Muscle of leg (tissue), 3 donors: ENCODE measurements at regions not wholly inside any gene's neighbourhood (a gene's known extent, or its start where the extent isn't known, plus 50 kb on each side); places are given as distances from the start of the nearest gene placed in this dataset.
"Not testable (repeated sequence)": the region's sequence is repeated elsewhere in the genome, so short reads cannot be mapped to it uniquely, and the experiment has no call there.

Experiments
- DNase-seq: peaks from one replicate; pipeline ENCODE4 v3.0.0; 2013
- H3K27ac ChIP-seq: one replicate; pipeline ENCODE4 v1.5.1; 2013; ENCODE audit warnings: mild to moderate bottlenecking, low read length, control low read depth
- H3K27me3 ChIP-seq: one replicate; pipeline ENCODE4 v1.6.1; 2013; ENCODE audit warnings: low read length; ENCODE audit not compliant: control insufficient read depth, insufficient read depth
- H3K36me3 ChIP-seq: one replicate; pipeline ENCODE4 v1.6.1; 2013; ENCODE audit warnings: low read length; ENCODE audit not compliant: control insufficient read depth, insufficient read depth
- H3K4me1 ChIP-seq: one replicate; pipeline ENCODE4 v1.6.1; 2013; ENCODE audit warnings: low read length; ENCODE audit not compliant: control insufficient read depth, insufficient read depth
- H3K4me3 ChIP-seq: one replicate; pipeline ENCODE4 v1.5.1; 2013; ENCODE audit warnings: low read length, control low read depth
- H3K9me3 ChIP-seq: replicated peaks from 2 replicates; pipeline ENCODE4 v1.6.1; 2013; ENCODE audit warnings: low read depth, low read length; ENCODE audit not compliant: control insufficient read depth
- WGBS: methylation state at CpG from one replicate; pipeline ENCODE4 v1.1.5; 2013; ENCODE audit warnings: missing lambda C conversion rate; ENCODE audit not compliant: insufficient coverage; 5-methylcytosine and 5-hydroxymethylcytosine counted together

GRCh38 chr15:100729461-100729860 is 127.1 kb downstream of the ASB7 start:
- Histone ChIP-seq H3K9me3 (no peaks in the 10 kb centered on the region), H3K36me3 (no peaks in the 10 kb centered on the region), H3K4me1 (peaks cover 40% of the 10 kb centered on the region), H3K27ac (no peak overlapping the region), H3K27me3 (peaks cover 2% of the 10 kb centered on the region), H3K4me3 (no peak overlapping the region)
- DNase-seq: no peak
- WGBS: 73% methylated on average over 6 of the region's 6 CpGs

DNA sequence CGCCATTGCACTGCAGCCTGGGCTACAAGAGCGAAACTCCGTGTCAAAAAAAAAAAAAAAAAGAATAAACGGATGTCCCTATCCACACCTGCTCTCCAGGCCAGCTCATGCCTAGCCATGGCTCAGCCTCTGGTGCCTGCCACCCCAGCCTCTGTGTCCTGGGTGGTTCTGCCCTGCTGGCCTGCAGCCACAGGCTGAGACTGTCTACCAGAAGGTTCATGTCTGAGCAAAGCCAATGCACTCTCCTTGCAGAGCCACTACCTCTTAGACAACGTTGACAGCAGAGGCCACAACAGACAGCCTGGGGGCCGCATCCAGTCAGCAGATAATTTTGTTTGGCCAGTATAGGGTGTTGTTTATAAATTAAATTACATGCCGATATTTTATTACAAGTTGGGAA is 127.7 kb downstream of the ASB7 start:
- Histone ChIP-seq H3K27me3 (peaks cover 2% of the 10 kb centered on the region), H3K4me1 (peaks cover 43% of the 10 kb centered on the region)
- 80% methylated on average over 2 of the region's 7 CpGs for WGBS

GRCh38 chr15:100730655-100731266 is 128.4 kb downstream of the ASB7 start:
- Histone ChIP-seq H3K4me1 (peaks cover 37% of the 10 kb centered on the region), H3K9me3 (no peaks in the 10 kb centered on the region), H3K4me3 (no peak overlapping the region), H3K27me3 (peaks cover 2% of the 10 kb centered on the region), H3K36me3 (no peaks in the 10 kb centered on the region), H3K27ac (no peak overlapping the region)
- 79% methylated on average over 3 of the region's 7 CpGs for WGBS
- DNase-seq: no peak

More for the DNA sequence above, 127.7 kb downstream of the ASB7 start:
- Histone ChIP-seq H3K36me3 (no peaks in the 10 kb centered on the region), H3K9me3 (no peaks in the 10 kb centered on the region), H3K4me3 (no peak overlapping the region), H3K27ac (no peak overlapping the region)
- DNase-seq: no peak

DNA sequence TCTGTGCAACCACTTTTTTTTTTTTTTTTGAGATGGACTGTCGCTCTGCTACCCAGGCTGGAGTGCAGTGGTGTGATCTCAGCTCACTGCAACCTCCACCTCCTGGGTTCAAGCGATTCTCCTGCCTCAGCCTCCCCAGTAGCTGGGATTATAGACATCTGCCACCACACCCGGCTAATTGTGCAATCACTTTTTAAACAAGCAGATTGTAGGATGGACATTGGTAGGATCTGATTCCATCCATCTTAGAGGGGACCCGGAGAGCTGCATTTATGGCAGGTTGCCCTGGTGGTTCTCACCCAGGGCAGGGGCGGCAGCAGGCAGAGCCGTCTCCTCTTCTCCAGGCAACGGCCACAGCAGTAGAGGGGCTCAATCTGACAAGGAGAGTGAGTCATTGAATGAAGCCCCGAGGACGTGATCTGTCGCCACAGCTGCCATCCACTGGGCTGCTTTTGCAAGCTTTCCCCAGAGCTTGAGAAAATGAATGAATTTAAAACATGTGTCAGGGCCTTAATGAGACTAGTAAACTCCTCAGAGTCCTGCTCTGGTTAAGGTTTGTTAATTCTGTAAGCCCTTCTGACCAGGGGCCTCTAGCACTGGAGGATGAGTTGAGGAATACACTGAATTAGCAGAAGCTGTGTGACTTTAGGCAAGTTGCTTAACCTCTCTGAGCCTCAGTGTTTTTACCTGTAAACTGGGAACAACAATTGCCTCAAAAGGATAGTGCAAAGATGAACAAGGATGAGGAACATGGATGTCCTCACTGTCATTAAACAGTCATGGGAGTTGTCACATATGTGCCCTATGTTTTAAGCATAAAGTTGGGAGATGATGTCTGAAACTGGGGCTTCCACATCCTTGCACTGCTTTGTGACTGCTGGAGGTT is 129.1 kb downstream of the ASB7 start:
- DNase-seq: no peak
- H3K36me3 ChIP-seq: no peaks in the 10 kb centered on the region
- 68% methylated on average over 7 of the region's 10 CpGs for WGBS
- no peak overlapping the region for H3K4me3 ChIP-seq
- no peaks in the 10 kb centered on the region for H3K9me3 ChIP-seq
- no peak overlapping the region for H3K27ac ChIP-seq
- H3K27me3 ChIP-seq: peaks cover 2% of the 10 kb centered on the region
- peaks cover 30% of the 10 kb centered on the region for H3K4me1 ChIP-seq

- Histone ChIP-seq H3K4me1 (peaks cover 27% of the 10 kb centered on the region), H3K36me3 (no peaks in the 10 kb centered on the region), H3K9me3 (no peaks in the 10 kb centered on the region), H3K27ac (no peak overlapping the region), H3K27me3 (no peaks in the 10 kb centered on the region), H3K4me3 (no peak overlapping the region)
- peak; percentile 70 for DNase-seq
- WGBS: 55% methylated on average over 5 of the region's 7 CpGs
Observed at GRCh38 chr15:100732211-100733055, 130.0 kb downstream of the ASB7 start.

GRCh38 chr15:100733101-100733842 is 130.9 kb downstream of the ASB7 start:
- Histone ChIP-seq H3K4me3 (no peak overlapping the region), H3K9me3 (no peaks in the 10 kb centered on the region), H3K4me1 (peaks cover 23% of the 10 kb centered on the region), H3K27me3 (no peaks in the 10 kb centered on the region), H3K36me3 (no peaks in the 10 kb centered on the region), H3K27ac (no peak overlapping the region)
- WGBS: 29% methylated on average over 7 of the region's 8 CpGs
- peak; percentile 73 for DNase-seq

- not testable (repeated sequence) for H3K4me3 ChIP-seq, H3K36me3 ChIP-seq, H3K27ac ChIP-seq, H3K27me3 ChIP-seq, DNase-seq, H3K9me3 ChIP-seq
- peaks cover 22% of the 10 kb centered on the region for H3K4me1 ChIP-seq
- WGBS: 60% methylated on average over 1 of the region's 3 CpGs
Observed at GRCh38 chr15:100733843-100734185, 131.4 kb downstream of the ASB7 start.

DNA sequence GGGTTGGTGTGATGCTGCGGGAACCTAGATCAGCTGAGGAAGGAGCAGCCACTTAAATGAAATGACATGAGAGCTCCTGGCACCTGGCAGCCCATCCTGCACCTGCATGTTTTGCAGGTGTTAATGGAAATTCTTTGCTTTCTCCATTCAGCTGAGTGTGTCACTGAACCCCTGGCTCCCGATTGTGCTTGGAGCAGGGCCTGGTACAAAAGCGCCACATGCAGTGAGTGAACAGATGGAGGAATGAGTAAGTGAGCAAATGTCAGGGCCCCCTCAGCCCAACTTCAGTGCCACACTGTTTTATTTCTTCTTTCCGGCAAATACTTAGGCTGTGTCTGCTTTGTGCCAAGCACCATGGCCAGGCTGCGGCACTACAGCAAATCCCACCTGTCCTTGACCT is 132.2 kb downstream of the ASB7 start:
- Histone ChIP-seq H3K4me3 (no peak overlapping the region), H3K9me3 (no peaks in the 10 kb centered on the region), H3K27me3 (no peaks in the 10 kb centered on the region), H3K36me3 (no peaks in the 10 kb centered on the region), H3K27ac (no peak overlapping the region), H3K4me1 (peaks cover 21% of the 10 kb centered on the region)
- DNase-seq: no peak
- 76% methylated on average over 2 of the region's 5 CpGs for WGBS

DNA sequence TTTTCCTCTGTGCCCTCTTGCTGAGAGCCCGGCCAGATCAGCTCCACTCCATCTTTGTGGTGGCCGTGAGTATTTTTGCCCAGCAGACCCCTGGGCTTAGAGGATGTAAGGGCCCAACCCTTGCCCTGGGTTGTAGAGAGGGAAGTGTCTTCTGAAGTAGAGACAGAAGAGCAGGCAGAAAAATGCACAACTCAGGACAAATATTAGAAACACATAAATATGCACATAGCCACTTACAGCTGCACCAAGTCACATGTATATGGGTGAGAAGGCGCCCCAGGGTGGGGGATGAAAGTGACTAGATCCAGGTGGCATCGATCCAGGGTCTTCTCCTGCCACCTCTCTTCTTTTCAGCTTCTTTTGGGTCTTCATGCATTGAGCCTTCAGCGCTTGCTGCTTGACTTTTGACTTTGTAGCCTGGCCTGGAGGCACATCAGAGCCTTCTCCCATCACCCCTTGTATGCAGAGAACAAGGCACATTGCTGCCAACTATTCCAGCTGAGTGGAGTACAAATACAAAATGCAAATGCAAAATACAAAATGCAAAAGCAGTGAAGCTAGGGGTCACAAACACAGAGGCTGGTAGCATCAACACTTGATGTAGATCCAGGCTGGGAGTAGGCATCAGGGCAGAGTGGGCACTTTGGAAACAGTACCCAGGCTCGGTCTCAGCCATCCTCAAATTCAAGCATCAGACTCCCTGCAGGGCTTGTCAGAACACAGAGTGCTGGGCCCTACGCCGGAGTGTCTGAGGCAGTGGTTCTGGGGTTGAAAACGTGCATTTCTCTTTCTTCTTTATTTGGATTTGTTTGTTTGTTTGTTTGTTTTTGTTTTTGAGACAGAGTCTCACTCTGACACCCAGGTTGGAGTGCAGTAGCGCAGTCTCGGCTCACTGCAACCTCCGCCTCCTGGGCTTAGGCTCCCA is 133.0 kb downstream of the ASB7 start:
- Histone ChIP-seq H3K27ac (no peak overlapping the region), H3K4me1 (peaks cover 21% of the 10 kb centered on the region), H3K4me3 (no peak overlapping the region), H3K27me3 (no peaks in the 10 kb centered on the region), H3K9me3 (no peaks in the 10 kb centered on the region), H3K36me3 (no peaks in the 10 kb centered on the region)
- WGBS: no CpG with 5 or more reads among the region's 12 CpGs
- DNase-seq: no peak
